Neural crest cell (in vitro differentiated cells): ENCODE measurements at regions not wholly inside any gene's neighbourhood (a gene's known extent, or its start where the extent isn't known, plus 50 kb on each side); places are given as distances from the start of the nearest gene placed in this dataset.

ENCODE experiments used
- DNase-seq: peaks from one replicate; pipeline ENCODE4 v3.0.0; 2021; ENCODE audit warnings: low read depth, mixed read lengths, low spot score
- H3K27ac Mint-ChIP-seq: one replicate; pipeline ENCODE4 v1.8.0; 2021; ENCODE audit warnings: mild to moderate bottlenecking, mixed read lengths; ENCODE audit not compliant: unreplicated experiment
- H3K27me3 Mint-ChIP-seq: 2 replicates; pipeline ENCODE4 v1.8.0; 2021; ENCODE audit warnings: low read depth, mild to moderate bottlenecking, mixed read lengths
- H3K36me3 Mint-ChIP-seq: 2 replicates; pipeline ENCODE4 v1.8.0; 2021; ENCODE audit warnings: low read depth, mild to moderate bottlenecking, mixed read lengths
- H3K4me1 Mint-ChIP-seq: 2 replicates; pipeline ENCODE4 v1.8.0; 2021; ENCODE audit warnings: mixed read lengths
- H3K4me3 Mint-ChIP-seq: one replicate; pipeline ENCODE4 v1.8.0; 2021; ENCODE audit warnings: mild to moderate bottlenecking, mixed read lengths
- H3K9me3 Mint-ChIP-seq: 2 replicates; pipeline ENCODE4 v1.8.0; 2021; ENCODE audit warnings: mixed read lengths
- TF ChIP-seq, protein P1 (sequence below): fragments of 200-600 bp; sonication (generic); conservative IDR thresholded peaks from 2 replicates; pipeline ENCODE4 v1.5.0; 2021; ENCODE audit warnings: antibody characterized with exemption, mild to moderate bottlenecking

GRCh38 chr6:22444330-22444729 lies 125.0 kb upstream of the HDGFL1 start:
- Mint-ChIP-seq H3K27ac (no peak overlapping the region), H3K9me3 (no peaks in the 10 kb centered on the region)

DNA sequence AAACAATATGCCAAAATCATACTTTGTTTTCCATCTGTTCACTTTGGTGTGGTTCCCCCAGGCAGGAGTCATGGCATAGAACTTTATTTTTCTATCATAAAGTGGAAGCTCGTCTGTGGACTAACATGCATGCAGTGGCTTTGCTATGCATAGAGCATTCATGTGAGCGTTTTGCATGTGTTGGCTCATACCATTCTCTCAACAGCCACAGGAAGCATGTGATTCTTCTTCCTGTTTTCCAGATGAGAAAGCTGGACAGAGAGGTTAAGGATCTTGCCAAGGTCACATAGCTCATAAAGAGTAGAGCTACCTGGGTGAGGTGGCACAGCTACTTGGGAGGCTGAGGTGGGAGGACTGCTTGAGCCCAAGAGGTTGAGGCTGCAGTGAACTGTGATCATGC lies 123.4 kb upstream of the HDGFL1 start:
- Mint-ChIP-seq H3K4me1 (peaks cover 36% of the 10 kb centered on the region), H3K27ac (no peak overlapping the region), H3K4me3 (no peak overlapping the region), H3K9me3 (no peaks in the 10 kb centered on the region), H3K27me3 (no peaks in the 10 kb centered on the region), H3K36me3 (no peaks in the 10 kb centered on the region)
- no peak for DNase-seq
- TF ChIP-seq, protein P1, sequence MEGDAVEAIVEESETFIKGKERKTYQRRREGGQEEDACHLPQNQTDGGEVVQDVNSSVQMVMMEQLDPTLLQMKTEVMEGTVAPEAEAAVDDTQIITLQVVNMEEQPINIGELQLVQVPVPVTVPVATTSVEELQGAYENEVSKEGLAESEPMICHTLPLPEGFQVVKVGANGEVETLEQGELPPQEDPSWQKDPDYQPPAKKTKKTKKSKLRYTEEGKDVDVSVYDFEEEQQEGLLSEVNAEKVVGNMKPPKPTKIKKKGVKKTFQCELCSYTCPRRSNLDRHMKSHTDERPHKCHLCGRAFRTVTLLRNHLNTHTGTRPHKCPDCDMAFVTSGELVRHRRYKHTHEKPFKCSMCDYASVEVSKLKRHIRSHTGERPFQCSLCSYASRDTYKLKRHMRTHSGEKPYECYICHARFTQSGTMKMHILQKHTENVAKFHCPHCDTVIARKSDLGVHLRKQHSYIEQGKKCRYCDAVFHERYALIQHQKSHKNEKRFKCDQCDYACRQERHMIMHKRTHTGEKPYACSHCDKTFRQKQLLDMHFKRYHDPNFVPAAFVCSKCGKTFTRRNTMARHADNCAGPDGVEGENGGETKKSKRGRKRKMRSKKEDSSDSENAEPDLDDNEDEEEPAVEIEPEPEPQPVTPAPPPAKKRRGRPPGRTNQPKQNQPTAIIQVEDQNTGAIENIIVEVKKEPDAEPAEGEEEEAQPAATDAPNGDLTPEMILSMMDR = no peak

More at GRCh38 chr6:22444330-22444729, 125.0 kb upstream of the HDGFL1 start:
- H3K36me3 Mint-ChIP-seq = no peaks in the 10 kb centered on the region
- no peak overlapping the region for H3K4me3 Mint-ChIP-seq
- no peak for DNase-seq
- peaks cover 32% of the 10 kb centered on the region for H3K4me1 Mint-ChIP-seq
- TF ChIP-seq, protein P1 = no peak
- no peaks in the 10 kb centered on the region for H3K27me3 Mint-ChIP-seq

- DNase-seq = no peak
- H3K27ac Mint-ChIP-seq = peak overlapping the region; percentile 92
- TF ChIP-seq, protein P1 = no peak
- no peaks in the 10 kb centered on the region for H3K36me3 Mint-ChIP-seq
- peak overlapping the region; percentile 26 for H3K4me3 Mint-ChIP-seq
- H3K9me3 Mint-ChIP-seq = peaks cover 2% of the 10 kb centered on the region
- H3K27me3 Mint-ChIP-seq = no peaks in the 10 kb centered on the region
- peaks cover 36% of the 10 kb centered on the region for H3K4me1 Mint-ChIP-seq
Observed at GRCh38 chr6:22447249-22448196, 121.8 kb upstream of the HDGFL1 start.

DNA sequence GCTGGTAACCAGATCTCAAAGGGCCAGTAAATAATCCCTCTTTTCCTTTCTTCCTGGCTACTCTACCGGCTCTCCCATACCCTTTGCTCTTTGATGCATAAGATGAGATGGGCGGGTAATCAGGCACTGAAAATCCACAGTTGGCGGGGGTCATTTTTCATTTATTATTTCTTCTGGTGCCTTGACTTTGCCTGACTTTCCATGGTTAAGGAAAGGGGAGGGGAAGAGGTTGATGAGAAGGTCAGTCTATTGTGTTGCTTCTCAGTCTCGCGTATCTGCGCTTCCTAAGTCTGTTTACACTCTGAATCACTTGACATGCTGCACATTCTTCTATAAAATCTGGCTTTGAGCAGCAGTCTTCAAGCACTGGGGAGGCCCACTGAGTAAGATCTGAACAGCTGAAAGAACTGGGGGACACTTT lies 121.1 kb upstream of the HDGFL1 start:
- Mint-ChIP-seq H3K9me3 (peaks cover 2% of the 10 kb centered on the region), H3K36me3 (no peaks in the 10 kb centered on the region), H3K4me1 (peaks cover 36% of the 10 kb centered on the region), H3K4me3 (peak overlapping the region; percentile 20), H3K27ac (no peak overlapping the region), H3K27me3 (no peaks in the 10 kb centered on the region)
- DNase-seq = no peak
- TF ChIP-seq, protein P1 = no peak

DNA sequence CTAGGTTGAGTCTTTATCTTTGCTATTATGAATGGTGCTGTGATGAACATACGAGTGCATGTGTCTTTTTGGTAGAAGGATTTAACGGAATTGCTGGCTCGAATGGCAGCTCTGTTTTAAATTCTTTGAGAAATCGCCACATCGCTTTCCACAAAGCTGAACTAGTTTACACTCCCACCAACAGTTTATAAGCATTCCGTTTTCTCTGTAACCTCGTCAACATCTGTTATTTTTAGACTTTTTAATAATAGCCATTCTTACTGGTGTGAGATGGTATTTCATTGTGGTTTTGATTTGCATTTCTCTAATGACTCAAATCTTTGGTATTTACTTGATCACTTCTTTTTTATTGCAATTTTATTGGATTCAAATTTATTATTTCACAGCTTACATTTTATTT lies 117.4 kb upstream of the HDGFL1 start:
- Mint-ChIP-seq H3K4me1 (peaks cover 26% of the 10 kb centered on the region), H3K4me3 (no peak overlapping the region), H3K27me3 (no peaks in the 10 kb centered on the region), H3K27ac (no peak overlapping the region), H3K36me3 (peaks cover 3% of the 10 kb centered on the region), H3K9me3 (peaks cover 7% of the 10 kb centered on the region)
- TF ChIP-seq, protein P1 = no peak
- DNase-seq = no peak
